ENCODE measurements at regions not wholly inside any gene's neighbourhood (a gene's known extent, or its start where the extent isn't known, plus 50 kb on each side); places are given as distances from the start of the nearest gene placed in this dataset.

GRCh38 chr13:61253105-61253877 is 162.4 kb downstream of the PCDH20 start:
- Mint-ChIP-seq H3K36me3 (ENCODE audit: unreplicated experiment) (no peaks in the 10 kb centered on the region), H3K4me1 (ENCODE audit: low read depth, unreplicated experiment) (no peaks in the 10 kb centered on the region)
- TF ChIP-seq CTCF (IDR thresholded peaks at IDR 0.05; ENCODE audit: partially characterized antibody, unreplicated experiment): no peak

GRCh38 chr13:61252213-61252612 is 163.4 kb downstream of the PCDH20 start:
- Mint-ChIP-seq H3K4me3 (ENCODE audit: unreplicated experiment) (no peak overlapping the region), H3K27ac (ENCODE audit: unreplicated experiment) (no peak overlapping the region), H3K4me1 (ENCODE audit: low read depth, unreplicated experiment) (no peaks in the 10 kb centered on the region), H3K36me3 (ENCODE audit: unreplicated experiment) (no peaks in the 10 kb centered on the region), H3K9me3 (ENCODE audit: unreplicated experiment) (no peaks in the 10 kb centered on the region), H3K27me3 (ENCODE audit: unreplicated experiment) (no peaks in the 10 kb centered on the region)
- no peak for DNase-seq
- no peak for TF ChIP-seq CTCF (IDR thresholded peaks at IDR 0.05; ENCODE audit: partially characterized antibody, unreplicated experiment)

More at GRCh38 chr13:61253105-61253877, 162.4 kb downstream of the PCDH20 start:
- no peak overlapping the region for H3K27ac Mint-ChIP-seq (ENCODE audit: unreplicated experiment)
- DNase-seq: no peak
- no peaks in the 10 kb centered on the region for H3K9me3 Mint-ChIP-seq (ENCODE audit: unreplicated experiment)
- no peak overlapping the region for H3K4me3 Mint-ChIP-seq (ENCODE audit: unreplicated experiment)
- no peaks in the 10 kb centered on the region for H3K27me3 Mint-ChIP-seq (ENCODE audit: unreplicated experiment)

GRCh38 chr13:61247149-61247936 is 168.3 kb downstream of the PCDH20 start:
- no peak for TF ChIP-seq CTCF (IDR thresholded peaks at IDR 0.05; ENCODE audit: partially characterized antibody, unreplicated experiment)
- Mint-ChIP-seq H3K4me1 (ENCODE audit: low read depth, unreplicated experiment) (no peaks in the 10 kb centered on the region), H3K36me3 (ENCODE audit: unreplicated experiment) (no peaks in the 10 kb centered on the region), H3K27me3 (ENCODE audit: unreplicated experiment) (no peaks in the 10 kb centered on the region), H3K4me3 (ENCODE audit: unreplicated experiment) (no peak overlapping the region), H3K27ac (ENCODE audit: unreplicated experiment) (no peak overlapping the region), H3K9me3 (ENCODE audit: unreplicated experiment) (no peaks in the 10 kb centered on the region)
- no peak for DNase-seq

- TF ChIP-seq CTCF (IDR thresholded peaks at IDR 0.05; ENCODE audit: partially characterized antibody, unreplicated experiment): no peak
- no peaks in the 10 kb centered on the region for H3K9me3 Mint-ChIP-seq (ENCODE audit: unreplicated experiment)
- no peaks in the 10 kb centered on the region for H3K4me1 Mint-ChIP-seq (ENCODE audit: low read depth, unreplicated experiment)
- H3K4me3 Mint-ChIP-seq (ENCODE audit: unreplicated experiment): no peak overlapping the region
- H3K27ac Mint-ChIP-seq (ENCODE audit: unreplicated experiment): no peak overlapping the region
- H3K27me3 Mint-ChIP-seq (ENCODE audit: unreplicated experiment): no peaks in the 10 kb centered on the region
- H3K36me3 Mint-ChIP-seq (ENCODE audit: unreplicated experiment): no peaks in the 10 kb centered on the region
- DNase-seq: no peak
Observed at GRCh38 chr13:61246351-61246750, 169.3 kb downstream of the PCDH20 start.

GRCh38 chr13:61215601-61216000 is 200.0 kb downstream of the PCDH20 start:
- no peak for TF ChIP-seq CTCF (IDR thresholded peaks at IDR 0.05; ENCODE audit: partially characterized antibody, unreplicated experiment)
- no peak overlapping the region for H3K4me3 Mint-ChIP-seq (ENCODE audit: unreplicated experiment)

More at GRCh38 chr13:61215601-61216000, 200.0 kb downstream of the PCDH20 start:
- no peak for DNase-seq
- Mint-ChIP-seq H3K27me3 (ENCODE audit: unreplicated experiment) (no peaks in the 10 kb centered on the region), H3K27ac (ENCODE audit: unreplicated experiment) (no peak overlapping the region), H3K36me3 (ENCODE audit: unreplicated experiment) (no peaks in the 10 kb centered on the region), H3K4me1 (ENCODE audit: low read depth, unreplicated experiment) (no peaks in the 10 kb centered on the region), H3K9me3 (ENCODE audit: unreplicated experiment) (no peaks in the 10 kb centered on the region)
